RKO (cell line): ENCODE measurements at regions not wholly inside any gene's neighbourhood (a gene's known extent, or its start where the extent isn't known, plus 50 kb on each side); places are given as distances from the start of the nearest gene placed in this dataset.

Experiments
- DNase-seq: peaks from one replicate; pipeline ENCODE4 v3.0.0-alpha.2; 2016; ENCODE audit warnings: low spot score

DNA sequence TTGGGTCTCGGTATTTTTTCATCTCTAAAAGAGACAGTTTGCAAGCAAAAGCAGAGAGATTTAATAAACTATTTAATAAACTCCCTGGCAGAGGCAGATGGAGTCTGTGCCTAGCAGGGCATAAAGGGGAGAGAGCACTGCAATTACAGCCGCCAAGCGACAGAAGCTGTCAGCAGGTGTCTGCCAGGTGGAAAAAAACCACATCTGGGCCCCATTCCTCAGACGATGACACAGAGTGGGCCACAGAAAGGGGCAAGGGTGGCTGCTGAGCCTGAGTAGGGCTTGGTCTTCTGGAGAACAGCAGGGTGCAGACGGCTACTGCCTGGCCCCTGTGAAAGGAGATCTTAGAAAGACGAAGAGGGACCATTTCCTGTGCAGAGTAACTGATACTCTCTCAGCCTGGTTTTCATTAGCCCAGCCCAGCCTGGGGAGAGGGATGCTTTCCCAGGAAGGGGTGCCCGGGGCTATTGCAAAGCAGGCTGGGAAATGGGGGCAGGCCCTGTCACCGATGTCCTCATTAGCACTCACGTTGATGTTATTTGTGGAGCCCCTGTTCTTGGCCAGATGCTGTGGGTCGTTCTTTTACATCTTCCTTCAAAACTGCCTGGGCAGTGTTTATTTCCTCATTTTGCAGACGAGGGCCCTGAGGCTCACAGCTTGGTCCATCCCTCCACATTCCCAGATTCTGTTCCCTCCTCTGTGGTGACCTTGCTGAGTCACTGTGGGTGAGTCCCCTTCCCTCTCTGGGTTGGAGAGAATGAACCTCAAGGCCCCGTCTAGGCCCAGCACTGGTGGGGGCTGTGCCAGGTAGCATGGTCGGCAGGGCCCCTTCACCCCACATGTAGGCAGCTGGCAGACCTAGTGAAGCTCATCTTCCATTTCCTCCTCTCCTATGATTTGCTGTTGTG is 472.7 kb downstream of the PTPRU start:
- no peak for DNase-seq

DNA sequence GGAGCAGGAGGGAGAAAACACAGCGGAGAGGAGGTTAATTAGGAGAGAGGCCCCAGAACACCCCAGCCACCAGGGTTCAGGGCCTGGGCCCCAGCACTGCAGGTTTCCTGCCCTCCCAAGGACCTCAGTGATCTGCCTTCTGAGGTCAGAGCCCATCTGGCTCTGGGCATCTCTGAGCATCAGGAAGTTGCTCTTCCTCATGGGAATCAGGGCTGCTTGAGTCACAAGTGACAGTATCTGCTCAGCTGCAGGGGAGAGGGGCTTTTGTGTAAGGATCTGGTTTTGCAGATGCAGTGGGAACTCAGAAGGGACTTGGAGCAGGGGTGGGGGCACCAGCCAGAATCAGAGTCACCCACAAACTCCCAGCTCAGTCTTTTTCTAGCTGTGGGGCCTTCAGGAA is 472.1 kb downstream of the PTPRU start:
- no peak for DNase-seq

DNA sequence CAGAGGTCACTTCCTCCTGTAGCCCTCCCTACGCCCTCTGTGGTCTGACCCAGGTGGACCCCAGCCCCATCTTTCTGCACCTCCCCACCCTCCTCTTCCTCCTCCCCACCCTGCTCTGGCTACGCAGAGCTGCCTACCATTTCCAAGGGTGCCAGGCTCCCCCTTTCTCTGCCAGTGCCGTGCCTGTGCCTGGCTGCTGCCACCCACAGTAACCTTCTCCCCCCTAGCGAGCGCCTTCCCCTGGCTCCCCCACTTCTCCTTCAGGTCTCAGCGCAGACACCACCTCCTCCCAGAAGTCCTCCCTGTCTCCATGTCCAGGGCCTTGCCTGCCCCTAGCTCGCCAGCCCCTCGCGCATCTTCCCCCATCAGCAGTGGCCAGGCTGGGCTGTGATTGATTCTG is 471.5 kb downstream of the PTPRU start:
- no peak for DNase-seq

DNA sequence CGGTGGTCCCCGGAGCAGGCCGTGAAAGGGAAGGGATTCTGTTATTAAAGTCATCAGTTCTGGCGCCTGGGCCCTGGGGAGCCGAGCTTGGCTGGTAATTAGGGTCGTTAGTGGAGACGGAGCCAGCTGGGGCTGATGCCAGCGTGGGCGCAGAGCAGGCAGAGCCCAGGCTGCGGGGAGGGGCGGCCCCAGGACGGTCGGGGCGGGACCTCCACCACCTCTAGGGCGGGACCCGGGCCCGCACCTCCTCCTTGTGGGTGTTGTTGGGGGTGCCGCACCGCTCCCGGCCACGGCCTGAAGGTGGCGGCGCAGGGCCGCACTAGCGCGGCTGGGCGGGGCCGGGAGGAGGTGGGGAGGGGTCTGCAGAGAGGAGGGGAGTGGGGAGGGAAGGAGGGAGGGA is 470.6 kb downstream of the PTPRU start:
- DNase-seq, result no peak

DNA sequence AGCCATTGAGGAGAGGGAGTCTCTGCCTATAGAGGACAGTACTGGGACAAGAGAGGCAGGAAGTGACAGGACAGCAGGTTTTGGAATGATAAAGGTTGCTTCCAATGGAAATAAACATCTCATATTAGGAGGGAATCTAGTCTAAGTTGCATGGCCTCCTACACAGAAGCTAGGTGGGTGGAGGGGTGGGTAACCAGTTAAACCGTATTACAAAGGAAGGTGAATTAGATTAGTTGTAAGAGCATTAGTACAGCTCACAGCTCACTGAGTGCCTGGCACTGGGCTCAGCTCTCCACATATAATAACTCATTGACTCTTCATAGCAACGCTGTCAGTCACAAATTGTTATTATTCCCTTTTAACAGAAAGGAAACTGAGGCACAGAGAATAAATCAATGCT is 468.1 kb downstream of the PTPRU start:
- no peak for DNase-seq

DNA sequence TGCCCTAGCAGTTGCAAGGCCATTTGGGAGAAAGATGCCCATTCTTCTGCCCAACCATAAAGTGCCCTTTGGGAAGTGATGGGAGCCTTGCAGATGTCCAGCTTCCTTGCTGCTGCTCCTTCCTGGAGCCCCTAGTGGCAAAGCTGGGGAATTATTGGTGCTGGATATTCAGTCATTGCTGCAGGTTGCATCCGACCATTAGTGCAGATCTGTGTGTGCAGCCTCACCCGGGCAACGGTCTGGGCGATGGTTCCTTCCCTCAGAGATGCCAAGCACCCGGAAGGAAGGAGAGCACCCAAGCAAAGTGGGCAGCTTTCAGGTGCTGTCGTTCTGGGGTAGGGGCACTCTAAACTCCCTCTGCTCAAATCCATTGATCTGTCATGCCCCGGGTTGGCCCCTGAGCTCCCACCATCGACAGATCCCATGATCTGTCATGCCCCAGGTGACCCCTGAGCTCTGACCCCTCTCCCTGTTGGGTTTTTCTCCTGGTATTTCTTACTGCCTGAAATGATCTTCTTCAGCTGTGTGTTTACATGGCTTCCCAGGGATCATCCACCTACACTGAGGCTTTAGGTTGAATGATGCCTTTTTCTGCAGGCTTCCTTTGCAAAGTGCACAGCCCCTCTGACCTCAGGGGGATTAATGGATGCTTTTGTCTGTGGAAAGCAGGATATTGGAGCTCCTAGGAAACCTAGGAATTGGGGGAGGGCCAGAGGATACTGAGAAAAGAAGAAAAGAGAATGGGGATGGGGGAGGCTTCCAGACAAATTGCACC is 467.5 kb downstream of the PTPRU start:
- peak; percentile 65 for DNase-seq

DNA sequence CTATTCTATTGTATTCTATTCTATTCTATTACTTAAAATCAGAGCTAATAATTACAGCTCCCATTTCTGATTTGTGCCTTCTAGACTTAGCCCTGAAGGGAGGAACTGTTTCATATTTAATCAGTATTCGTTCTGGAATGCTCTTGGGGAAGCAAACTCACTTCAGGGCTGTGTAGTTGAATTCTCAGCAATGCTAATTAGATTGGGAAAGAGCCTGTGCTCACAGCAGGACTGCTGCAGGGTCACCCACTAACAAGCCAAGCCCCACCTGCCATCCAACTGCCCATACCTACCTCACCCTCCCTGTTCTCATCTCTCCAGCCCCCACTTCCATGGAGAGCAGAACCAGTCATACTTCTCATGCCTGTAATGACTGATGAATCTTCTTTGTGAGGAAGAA is 464.2 kb downstream of the PTPRU start:
- DNase-seq, result no peak

DNA sequence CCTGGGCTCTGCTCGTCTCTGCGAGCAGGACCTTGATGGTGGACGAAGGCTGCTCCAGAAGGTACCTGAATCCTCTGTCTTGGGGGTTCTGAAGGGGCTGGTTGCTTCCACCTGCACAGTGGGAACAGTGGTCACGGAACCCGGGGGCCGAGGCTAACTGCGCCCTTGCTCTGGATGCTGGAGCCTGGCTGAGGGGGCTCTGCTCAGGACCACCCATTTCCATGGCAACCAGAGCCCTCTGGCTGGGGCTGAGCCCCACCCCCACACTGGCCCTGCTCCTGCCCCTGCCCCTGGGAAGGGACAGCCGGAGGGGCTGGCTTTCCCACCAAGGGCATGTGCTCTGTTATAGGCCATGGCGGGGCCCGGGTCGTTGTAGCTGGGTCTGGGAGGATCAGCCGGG is 462.3 kb downstream of the PTPRU start:
- DNase-seq, result no peak

DNA sequence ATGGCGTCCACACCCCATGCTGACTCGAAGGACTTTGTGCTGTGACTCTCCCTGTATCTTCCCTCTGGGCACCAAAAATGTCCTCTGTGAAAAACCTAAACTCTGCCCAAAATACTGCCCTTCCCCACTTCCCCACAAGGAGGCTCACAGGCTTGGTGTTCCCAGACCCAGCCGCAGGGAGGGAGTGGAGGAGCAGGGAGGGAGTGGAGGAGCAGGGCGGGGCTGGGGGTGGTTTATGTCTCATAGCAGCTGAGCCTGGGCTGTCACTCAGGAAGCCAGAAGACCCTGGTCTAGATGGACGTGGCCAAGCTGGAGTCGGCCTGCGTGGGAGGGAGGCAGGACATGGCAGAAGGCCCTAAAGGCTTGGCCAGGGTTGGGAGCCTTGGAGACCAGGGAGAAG is 461.7 kb downstream of the PTPRU start:
- DNase-seq, result peak; percentile 47

DNA sequence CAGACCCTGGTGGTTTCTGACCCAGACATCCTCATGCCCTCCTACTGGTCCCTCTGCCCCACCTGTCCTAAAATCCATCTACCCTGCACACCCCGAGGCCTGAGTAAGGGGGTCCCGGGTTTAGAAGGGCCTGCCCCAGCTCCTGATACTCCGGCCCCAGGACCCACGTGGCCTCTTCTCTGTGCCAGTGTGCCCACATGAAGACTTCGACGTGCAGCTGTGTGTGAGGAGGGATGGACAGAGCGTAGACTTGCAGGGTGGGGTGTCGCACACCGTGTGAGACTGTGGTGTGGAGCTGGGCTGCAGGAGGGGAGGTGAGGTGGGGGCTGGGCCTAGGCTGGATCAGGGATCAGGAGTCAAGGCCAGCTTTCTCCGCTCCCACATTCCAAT is 461.1 kb downstream of the PTPRU start:
- DNase-seq, result no peak

DNA sequence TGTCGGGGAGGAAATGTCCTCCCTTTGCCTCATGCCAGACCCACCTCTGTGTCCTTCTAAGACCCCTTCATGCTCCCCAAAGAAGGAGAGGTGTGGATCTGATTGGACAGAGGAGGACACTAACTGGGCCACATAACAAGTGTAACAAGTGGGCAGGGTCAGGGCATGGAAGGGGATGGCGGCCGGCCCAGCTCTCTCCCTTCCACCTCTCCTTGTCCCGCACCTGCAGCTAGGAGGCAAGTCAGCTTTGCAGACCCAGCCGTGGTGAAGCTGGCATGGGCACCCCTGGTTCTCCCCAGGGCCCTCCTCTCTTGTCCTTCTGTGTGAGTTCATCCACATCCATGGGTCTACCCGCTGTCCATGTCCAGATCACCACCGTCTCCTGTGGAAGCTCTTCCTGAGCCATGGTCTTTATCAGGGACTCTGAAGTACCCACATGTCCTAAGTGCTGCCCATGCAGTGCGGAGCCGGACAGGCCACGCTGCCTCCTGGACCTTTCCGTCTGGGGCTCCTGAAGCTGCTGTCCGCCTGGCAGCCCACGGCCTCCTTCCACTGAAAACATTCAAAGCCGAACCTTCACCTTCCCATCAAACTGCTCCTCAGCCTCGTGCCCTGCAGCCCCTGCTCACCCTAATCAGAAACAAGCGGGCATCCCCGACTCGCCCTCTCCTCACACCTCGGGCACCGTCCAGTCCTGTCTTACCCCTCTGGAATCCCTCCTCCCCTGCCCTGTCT is 460.5 kb downstream of the PTPRU start:
- DNase-seq, result no peak

DNA sequence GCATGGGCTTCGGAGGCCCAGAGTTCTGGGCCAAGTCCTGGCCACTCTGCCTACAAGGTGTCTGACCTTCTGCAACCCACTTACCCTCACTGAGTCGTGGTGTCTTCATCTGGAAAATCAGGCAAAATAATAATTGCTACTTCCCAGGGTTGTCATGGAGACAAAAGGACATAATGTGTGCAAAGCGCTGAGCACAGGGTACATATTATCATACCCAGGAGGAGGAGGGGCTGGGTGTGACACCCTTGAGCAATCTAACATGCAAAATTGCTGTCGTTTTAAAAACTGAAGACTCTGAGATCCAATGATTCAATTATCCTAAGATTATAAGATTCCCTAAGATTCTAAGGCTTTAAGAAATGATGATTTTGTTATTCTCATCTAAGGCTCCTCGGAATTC is 459.5 kb downstream of the PTPRU start:
- no peak for DNase-seq

DNA sequence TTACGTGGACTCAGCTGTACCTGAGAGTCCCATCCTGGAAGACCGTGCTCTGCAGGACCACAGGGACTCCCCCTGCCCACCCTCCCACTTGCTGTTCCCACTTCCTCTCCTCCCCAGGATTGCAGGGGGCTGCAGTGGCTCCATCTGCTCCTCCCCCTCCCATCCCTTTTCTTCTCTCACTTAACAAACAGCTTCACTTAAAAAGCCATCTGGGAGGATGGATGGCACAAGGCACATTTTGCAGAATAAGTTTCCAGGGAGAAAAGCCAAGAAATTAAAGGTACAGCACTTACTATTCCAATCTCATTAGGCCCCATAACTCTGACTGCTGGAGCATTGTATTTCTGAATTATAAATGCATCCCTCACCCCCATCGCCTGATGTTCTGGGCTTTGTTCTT is 458.7 kb downstream of the PTPRU start:
- DNase-seq, result no peak

DNA sequence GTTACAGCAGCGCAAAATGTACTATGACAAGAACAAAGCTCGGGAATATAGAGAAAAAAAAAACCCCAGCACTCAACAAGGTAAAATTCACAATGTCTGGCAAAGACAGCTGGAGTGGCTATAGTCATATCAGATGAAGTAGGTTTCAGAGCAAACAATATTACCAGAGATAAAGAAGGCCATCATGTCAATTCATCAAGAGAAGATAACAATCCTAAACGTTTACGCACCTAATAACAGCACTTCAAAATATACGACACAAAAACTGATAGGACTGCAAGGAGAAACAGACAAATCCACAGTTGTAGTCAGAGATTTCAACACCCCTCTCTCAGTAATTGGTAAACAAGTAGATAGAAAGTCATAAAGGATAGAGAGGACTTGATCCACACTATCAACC is 455.2 kb downstream of the PTPRU start:
- DNase-seq, result no peak

DNA sequence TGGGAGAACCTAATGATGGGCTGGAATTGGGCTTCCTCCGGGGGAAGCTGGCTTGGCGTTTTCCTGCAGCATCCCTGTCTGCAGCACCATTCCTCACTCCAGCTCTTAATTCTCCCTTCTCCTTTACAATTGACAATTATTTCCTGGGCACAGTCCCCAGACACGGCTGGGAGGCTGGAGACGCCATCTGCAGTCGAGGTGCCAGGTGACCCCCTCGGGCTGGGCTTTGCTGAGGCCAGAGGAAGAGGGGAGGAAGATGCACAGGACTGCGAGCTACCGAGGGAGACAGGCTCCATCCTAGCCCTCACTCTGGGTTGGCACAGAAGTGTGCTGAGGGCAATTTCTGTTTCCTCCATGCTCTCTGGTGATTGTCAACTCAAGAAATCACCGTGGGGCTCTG is 453.8 kb downstream of the PTPRU start:
- no peak for DNase-seq

DNA sequence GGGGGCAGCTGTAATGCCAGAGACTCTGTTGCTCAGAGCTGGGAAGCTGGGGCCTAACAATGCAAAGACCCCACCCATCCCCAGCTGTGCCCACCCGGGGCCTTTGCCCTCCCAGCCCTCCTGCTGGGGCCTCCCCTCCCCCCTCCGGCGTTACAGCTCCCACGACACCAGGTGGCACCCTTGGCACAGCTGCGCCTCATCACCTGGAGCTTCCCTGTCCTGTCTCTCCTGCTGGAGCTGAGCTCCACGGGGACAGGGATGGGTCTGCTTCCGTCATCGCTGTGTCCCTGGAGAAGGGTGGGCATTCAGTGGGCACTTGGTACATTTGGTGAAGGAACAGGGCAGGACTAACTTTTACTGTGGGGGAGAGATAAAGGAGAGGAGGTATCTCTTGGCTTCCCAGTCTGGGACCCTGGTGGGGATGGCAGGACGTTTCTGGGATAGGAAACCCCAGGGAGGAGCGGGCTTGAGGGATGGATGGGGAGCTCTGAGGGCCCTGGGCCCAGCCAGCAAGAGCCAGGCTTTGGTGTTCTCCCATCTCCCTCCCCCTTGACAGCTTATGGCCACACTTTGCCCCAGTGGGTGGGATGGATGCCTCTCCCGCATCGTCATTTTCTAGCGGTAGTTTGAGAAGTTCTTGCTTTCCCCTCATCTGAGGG is 453.2 kb downstream of the PTPRU start:
- no peak for DNase-seq

DNA sequence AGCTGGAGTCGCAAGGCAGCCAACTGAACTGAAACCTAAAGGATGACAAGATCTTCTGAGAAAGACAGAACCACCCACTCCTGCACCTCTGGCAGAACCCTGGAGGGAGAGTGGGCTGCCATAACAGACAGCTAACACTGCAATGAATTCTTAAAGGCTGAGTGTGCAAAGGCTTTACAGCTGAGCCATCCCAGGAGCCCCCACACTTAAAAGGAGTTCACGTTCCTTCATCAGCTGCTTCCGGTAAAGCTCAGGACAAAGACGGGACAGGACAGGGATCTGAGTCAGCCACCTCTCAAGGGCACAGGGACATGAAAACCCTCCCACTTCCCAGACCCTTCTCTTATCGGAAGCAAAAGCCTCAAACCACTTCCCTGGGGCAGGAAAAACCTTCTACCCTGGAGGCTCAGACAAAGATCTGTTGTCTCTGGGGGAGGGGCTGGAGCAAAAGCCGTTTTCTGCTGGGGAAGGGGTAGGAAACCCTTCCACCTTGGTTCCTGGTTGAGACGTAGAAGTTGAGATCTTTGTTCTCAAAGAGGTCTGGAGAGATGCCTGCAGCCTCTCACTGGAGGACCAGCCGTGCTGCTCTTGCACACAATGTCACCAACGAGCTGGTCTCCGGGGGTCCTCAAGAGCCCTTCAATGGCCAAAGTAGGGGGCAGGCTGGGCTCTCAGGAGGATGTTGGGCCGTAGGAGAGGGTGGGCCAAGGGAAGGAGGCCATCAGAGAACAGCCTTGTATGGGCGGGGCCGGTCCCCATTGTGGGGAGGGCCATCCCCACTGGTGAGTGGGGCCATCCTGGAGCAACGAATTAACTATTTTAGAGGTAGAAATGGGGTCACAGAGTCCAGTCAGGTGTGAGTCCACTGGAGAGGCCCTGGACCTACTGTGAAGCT is 452.4 kb downstream of the PTPRU start:
- peak; percentile 27 for DNase-seq

DNA sequence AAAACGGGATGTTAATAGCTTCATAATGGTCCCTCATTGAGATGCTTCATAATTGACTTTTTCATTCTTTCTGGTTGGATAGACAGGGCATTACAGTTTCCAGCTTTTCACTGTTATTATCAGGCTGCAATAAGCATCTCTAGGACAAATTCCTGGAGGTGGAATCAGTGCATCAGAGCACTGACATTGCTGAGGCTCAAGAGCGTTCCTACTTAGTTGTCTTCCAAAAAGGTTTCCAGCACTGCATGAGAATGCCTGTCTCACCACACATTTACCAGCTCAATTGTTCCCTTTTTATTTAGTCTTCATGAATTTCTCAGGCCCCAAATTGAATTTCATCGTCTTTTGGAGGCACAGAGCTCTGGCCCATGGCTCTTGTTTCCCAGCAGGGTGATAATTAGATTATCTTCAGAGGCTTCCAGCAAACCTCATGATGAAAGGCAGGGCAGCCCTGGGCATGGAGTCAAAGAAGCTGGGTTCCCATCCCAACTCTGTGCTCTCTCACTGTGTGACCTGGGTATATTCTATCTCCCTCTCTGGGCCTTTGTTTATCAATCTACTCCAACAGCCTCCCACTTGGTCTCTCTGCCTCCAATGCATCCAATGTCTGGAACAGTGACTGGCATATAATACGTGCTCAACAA is 451.4 kb downstream of the PTPRU start:
- DNase-seq, result no peak

DNA sequence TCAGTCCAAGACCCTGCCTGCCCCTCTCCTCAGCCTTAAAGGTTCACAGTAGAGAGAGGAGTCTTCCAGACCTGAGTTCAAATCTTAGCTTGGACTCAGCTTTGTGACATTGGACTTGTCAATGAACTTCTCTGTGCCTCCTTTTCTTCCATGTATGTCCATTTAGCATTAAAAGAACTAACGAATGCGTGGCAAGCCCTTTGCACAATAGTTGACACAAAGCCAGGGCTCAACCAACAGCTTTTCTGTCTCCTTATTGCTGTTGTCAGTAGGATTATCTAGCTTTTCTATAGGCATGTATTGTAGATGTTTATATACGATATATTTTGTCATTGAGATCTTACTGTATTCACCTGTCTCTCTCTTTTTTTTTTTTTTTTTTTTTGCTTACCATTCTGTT is 450.8 kb downstream of the PTPRU start:
- DNase-seq, result no peak

DNA sequence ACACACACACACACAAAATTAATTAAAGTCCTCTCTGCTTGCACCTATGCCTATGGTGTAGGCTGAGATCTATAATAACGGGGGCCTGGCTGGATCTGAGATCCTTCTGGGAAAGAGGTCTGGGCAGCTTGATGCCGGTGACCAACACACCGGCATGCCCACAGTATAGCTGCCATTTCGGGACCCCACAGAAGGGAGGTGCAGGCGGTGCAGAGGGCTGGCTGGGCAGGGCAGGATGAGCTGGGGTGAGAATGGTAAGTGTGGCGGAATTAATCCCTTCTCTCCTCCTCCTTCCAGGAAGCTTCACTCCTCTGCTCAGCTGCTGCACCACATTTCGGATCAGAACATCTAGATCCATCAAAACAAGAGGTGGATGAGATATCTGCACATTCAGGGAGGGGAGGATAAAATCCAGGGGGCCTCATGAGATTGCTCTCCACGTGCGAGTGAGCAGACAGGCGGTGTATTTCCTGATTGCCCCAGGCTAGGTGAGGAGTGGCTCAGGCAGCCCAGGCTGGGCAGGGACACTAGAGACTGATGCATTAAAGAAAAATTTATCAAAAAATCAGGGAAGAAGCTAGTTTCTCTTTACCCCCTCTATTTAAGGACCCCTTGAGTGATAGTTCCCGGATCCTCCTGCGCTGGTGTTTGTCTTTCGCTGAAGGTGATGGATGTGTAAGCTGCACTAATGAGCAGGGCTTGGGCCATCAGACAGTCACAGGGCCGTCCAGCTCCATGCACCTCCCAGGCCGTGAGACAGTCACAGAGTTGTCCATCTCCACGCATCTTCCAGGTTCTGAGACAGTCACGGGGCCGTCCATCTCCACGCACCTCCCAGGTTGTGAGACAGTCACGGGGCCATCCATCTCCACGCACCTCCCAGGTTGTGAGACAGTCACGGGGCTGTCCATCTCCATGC is 449.9 kb downstream of the PTPRU start:
- no peak for DNase-seq
